B cell (primary cell): ENCODE measurements at regions not wholly inside any gene's neighbourhood (a gene's known extent, or its start where the extent isn't known, plus 50 kb on each side); places are given as distances from the start of the nearest gene placed in this dataset.

Experiments
- ATAC-seq: fragments of 200-7000 bp; cut with Tn5 transposase; one replicate; pipeline ENCODE4 v1.10.0; 2021; ENCODE audit warnings: low read depth, mild to moderate bottlenecking, moderate number of reproducible peaks, moderate library complexity
- CTCF ChIA-PET: fragments of 350-600 bp; sonication (Branson Sonifier 250); formaldehyde crosslinking; loops from one replicate; lab custom pipeline; 2021; ENCODE audit warnings: antibody characterized with exemption, inconsistent platforms; lab: Charles Lee
- POLR2A ChIA-PET: fragments of 350-600 bp; sonication (Branson Sonifier 250); formaldehyde crosslinking; loops from one replicate; lab custom pipeline; 2021; ENCODE audit warnings: antibody characterized with exemption; lab: Charles Lee
- DNase-seq: peaks from one replicate; pipeline ENCODE4 v3.0.0; 2013
- H2AFZ ChIP-seq: 2 replicates; pipeline ENCODE4 v1.6.1; 2012; ENCODE audit warnings: mild to moderate bottlenecking, low read depth, low read length; ENCODE audit not compliant: insufficient read depth, poor library complexity, severe bottlenecking
- H3K27ac ChIP-seq, 2 donors: 1 replicate in 1 of 2; 2 replicates in 1 of 2; pipeline ENCODE4 v1.5.1; 2012 to 2013; ENCODE audit warnings: low read length in 2 of 2, mild to moderate bottlenecking in 2 of 2, moderate library complexity in 1 of 2
- H3K27me3 ChIP-seq, 4 experiments: fragments of 200-600 bp in 1 of 4; sonication (generic) in 1 of 4; replicated peaks in 1 of 4; 1 replicate in 2 of 4; 2 replicates in 2 of 4; pipeline versions ENCODE4 v1.6.1 to v1.7.0; 2013 to 2016; ENCODE audit warnings: low read length in 3 of 4, mild to moderate bottlenecking in 2 of 4, mixed read lengths in 1 of 4, moderate library complexity in 1 of 4; ENCODE audit not compliant: insufficient read depth in 4 of 4, control insufficient read depth in 3 of 4; ENCODE audit errors: control extremely low read depth in 1 of 4
- H3K36me3 ChIP-seq, 2 experiments: replicated peaks in 1 of 2; 1 replicate in 1 of 2; 2 replicates in 1 of 2; pipeline versions ENCODE4 v1.6.1 to v1.7.1; 2013; ENCODE audit warnings: low read length in 1 of 2; ENCODE audit not compliant: insufficient read depth in 2 of 2, control insufficient read depth in 1 of 2; ENCODE audit errors: control extremely low read depth in 1 of 2, extremely low read depth in 1 of 2
- H3K4me1 ChIP-seq, 2 donors: fragments of 200-600 bp in 1 of 2; sonication (generic) in 1 of 2; 1 replicate in 1 of 2; 2 replicates in 1 of 2; pipeline versions ENCODE4 v1.5.1 to v1.6.1; 2013 to 2017; ENCODE audit warnings: low read length in 2 of 2; ENCODE audit not compliant: control insufficient read depth in 2 of 2, insufficient read depth in 2 of 2
- H3K4me2 ChIP-seq: replicated peaks from 2 replicates; pipeline ENCODE3; 2012; ENCODE audit warnings: mild to moderate bottlenecking, low read depth, low read length; ENCODE audit not compliant: poor library complexity, severe bottlenecking
- H3K4me3 ChIP-seq, 5 experiments: fragments of 200-600 bp in 1 of 5; sonication (generic) in 1 of 5; 1 replicate in 3 of 5; 2 replicates in 2 of 5; pipeline versions ENCODE4 v1.5.1 to v1.7.0; 2011 to 2016; ENCODE audit warnings: low read length in 4 of 5, mild to moderate bottlenecking in 4 of 5, low read depth in 2 of 5, control low read depth in 1 of 5, moderate library complexity in 1 of 5; ENCODE audit not compliant: insufficient read depth in 1 of 5; ENCODE audit errors: control extremely low read depth in 1 of 5, extremely low read depth in 1 of 5
- H3K79me2 ChIP-seq: fragments of 200-600 bp; sonication (generic); one replicate; pipeline ENCODE4 v1.6.0; 2016; ENCODE audit warnings: low read length; ENCODE audit not compliant: control insufficient read depth, insufficient read depth
- H3K9ac ChIP-seq: fragments of 200-600 bp; sonication (generic); 2 replicates; pipeline ENCODE4 v1.6.1; 2017; ENCODE audit warnings: mild to moderate bottlenecking, low read length, moderate library complexity
- H3K9me3 ChIP-seq, 3 donors: one replicate each; pipeline versions ENCODE4 v1.6.1 to v1.7.1; 2013; ENCODE audit warnings: low read length in 2 of 3; ENCODE audit not compliant: control insufficient read depth in 2 of 3, insufficient read depth in 1 of 3; ENCODE audit errors: control extremely low read depth in 1 of 3
- H4K20me1 ChIP-seq: 2 replicates; pipeline ENCODE4 v1.6.0; 2012; ENCODE audit warnings: mild to moderate bottlenecking, low read length; ENCODE audit not compliant: insufficient read depth, control insufficient read depth, poor library complexity, severe bottlenecking
- H3K27ac Mint-ChIP-seq: one replicate; pipeline ENCODE4 v1.8.0; 2021; ENCODE audit warnings: mixed read lengths
- H3K27me3 Mint-ChIP-seq: one replicate; pipeline ENCODE4 v1.8.0; 2021; ENCODE audit warnings: mixed read lengths
- H3K4me1 Mint-ChIP-seq: one replicate; pipeline ENCODE4 v1.8.0; 2021; ENCODE audit warnings: mixed read lengths
- H3K4me3 Mint-ChIP-seq: one replicate; pipeline ENCODE4 v1.8.0; 2021; ENCODE audit warnings: mixed read lengths
- H3K9me3 Mint-ChIP-seq: one replicate; pipeline ENCODE4 v1.8.0; 2022; ENCODE audit warnings: mixed read lengths; ENCODE audit not compliant: insufficient read depth
- EZH2 ChIP-seq: IDR thresholded peaks from 2 replicates; pipeline ENCODE4 v1.6.1; 2012; ENCODE audit warnings: borderline replicate concordance, low read depth, mild to moderate bottlenecking, moderate library complexity, low read length; ENCODE audit not compliant: insufficient read depth, poor library complexity, severe bottlenecking
- WGBS: methylation state at CpG from one replicate; pipeline ENCODE4 v1.1.5; 2013; ENCODE audit warnings: missing lambda C conversion rate; ENCODE audit not compliant: insufficient coverage; 5-methylcytosine and 5-hydroxymethylcytosine counted together
- intact Hi-C: fragments of 100-400 bp; cut with micrococcal nuclease; formaldehyde crosslinking; loops from one replicate; pipeline ENCODE4 v1.10.0; 2022
- TF ChIP-seq, protein P1 (sequence below): fragments of 200-600 bp; IDR thresholded peaks from one replicate; pipeline ENCODE4 v1.8.0; 2022; ENCODE audit warnings: antibody characterized with exemption, mild to moderate bottlenecking

DNA sequence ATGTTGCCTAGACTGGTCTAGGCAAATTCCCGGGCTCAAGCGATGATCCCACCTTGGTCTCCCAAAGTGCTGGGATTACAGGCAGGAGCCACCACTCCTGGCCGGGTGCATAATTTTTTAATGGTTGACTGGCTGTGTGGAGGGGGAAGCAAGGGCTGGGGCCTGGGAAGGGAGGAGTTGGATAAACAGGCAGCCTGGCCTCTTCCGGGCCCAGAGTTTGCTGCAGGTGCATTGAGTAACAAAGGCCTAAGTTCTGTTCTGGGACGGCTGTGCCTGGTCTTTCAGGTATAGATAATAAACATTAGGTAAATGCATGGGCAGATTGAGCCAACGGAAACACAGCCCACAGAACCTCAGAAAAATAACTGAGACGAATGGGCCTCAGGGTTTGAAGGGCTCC, 191.3 kb upstream of the TBX3 start:
- POLR2A ChIA-PET = no interaction called here
- Mint-ChIP-seq H3K4me1 (no peaks in the 10 kb centered on the region), H3K27me3 (no peaks in the 10 kb centered on the region), H3K4me3 (no peak overlapping the region), H3K27ac (no peak overlapping the region), H3K9me3 (no peaks in the 10 kb centered on the region)
- CTCF ChIA-PET = no interaction called here
- Histone ChIP-seq H3K27ac (no peak overlapping the region), H2AFZ (no peak overlapping the region), H3K4me1 (no peaks in the 10 kb centered on the region), H3K9ac (no peak overlapping the region), H3K9me3 (peaks cover 0 to 9% (median 0%) of the 10 kb centered on the region in 3 donors), H3K36me3 (no peaks in the 10 kb centered on the region), H3K4me2 (no peak overlapping the region), H3K4me3 (no peak overlapping the region), H3K27me3 (no peaks in the 10 kb centered on the region), H3K79me2 (no peaks in the 10 kb centered on the region), H4K20me1 (no peaks in the 10 kb centered on the region)
- no peak for ATAC-seq
- TF ChIP-seq, protein P1, sequence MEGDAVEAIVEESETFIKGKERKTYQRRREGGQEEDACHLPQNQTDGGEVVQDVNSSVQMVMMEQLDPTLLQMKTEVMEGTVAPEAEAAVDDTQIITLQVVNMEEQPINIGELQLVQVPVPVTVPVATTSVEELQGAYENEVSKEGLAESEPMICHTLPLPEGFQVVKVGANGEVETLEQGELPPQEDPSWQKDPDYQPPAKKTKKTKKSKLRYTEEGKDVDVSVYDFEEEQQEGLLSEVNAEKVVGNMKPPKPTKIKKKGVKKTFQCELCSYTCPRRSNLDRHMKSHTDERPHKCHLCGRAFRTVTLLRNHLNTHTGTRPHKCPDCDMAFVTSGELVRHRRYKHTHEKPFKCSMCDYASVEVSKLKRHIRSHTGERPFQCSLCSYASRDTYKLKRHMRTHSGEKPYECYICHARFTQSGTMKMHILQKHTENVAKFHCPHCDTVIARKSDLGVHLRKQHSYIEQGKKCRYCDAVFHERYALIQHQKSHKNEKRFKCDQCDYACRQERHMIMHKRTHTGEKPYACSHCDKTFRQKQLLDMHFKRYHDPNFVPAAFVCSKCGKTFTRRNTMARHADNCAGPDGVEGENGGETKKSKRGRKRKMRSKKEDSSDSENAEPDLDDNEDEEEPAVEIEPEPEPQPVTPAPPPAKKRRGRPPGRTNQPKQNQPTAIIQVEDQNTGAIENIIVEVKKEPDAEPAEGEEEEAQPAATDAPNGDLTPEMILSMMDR = no peak
- no peak for TF ChIP-seq EZH2
- intact Hi-C loops = no loop called here
- WGBS = 72% methylated on average over 6 of the region's 7 CpGs
- DNase-seq = no peak

GRCh38 chr12:114873656-114874055, 189.7 kb upstream of the TBX3 start:
- Mint-ChIP-seq H3K4me1 (no peaks in the 10 kb centered on the region), H3K4me3 (no peak overlapping the region), H3K27ac (no peak overlapping the region), H3K9me3 (no peaks in the 10 kb centered on the region), H3K27me3 (no peaks in the 10 kb centered on the region)
- POLR2A ChIA-PET = no interaction called here
- Histone ChIP-seq H4K20me1 (no peaks in the 10 kb centered on the region), H3K27me3 (no peaks in the 10 kb centered on the region), H3K79me2 (no peaks in the 10 kb centered on the region), H3K4me3 (no peak overlapping the region), H3K9me3 (peaks cover 0 to 13% (median 0%) of the 10 kb centered on the region in 3 donors), H2AFZ (no peak overlapping the region), H3K36me3 (no peaks in the 10 kb centered on the region), H3K4me1 (no peaks in the 10 kb centered on the region), H3K27ac (no peak overlapping the region), H3K9ac (no peak overlapping the region), H3K4me2 (no peak overlapping the region)
- DNase-seq (no peak), ATAC-seq (no peak)
- no peak for TF ChIP-seq EZH2
- TF ChIP-seq, protein P1 = no peak
- CTCF ChIA-PET = no interaction called here
- intact Hi-C loops = no loop called here
- WGBS = 95% methylated on average over 2 of the region's 10 CpGs
